VCaP (cell line): ENCODE measurements at regions not wholly inside any gene's neighbourhood (a gene's known extent, or its start where the extent isn't known, plus 50 kb on each side); places are given as distances from the start of the nearest gene placed in this dataset.

ENCODE experiments used
- H3K27ac ChIP-seq: fragments of 450-650 bp; 2 replicates; pipeline ENCODE4 v1.5.1; 2017
- TF ChIP-seq, protein P1 (sequence below): fragments of 450-650 bp; conservative IDR thresholded peaks from 2 replicates; pipeline ENCODE4 v1.5.1; 2017; ENCODE audit warnings: mild to moderate bottlenecking, moderate library complexity

DNA sequence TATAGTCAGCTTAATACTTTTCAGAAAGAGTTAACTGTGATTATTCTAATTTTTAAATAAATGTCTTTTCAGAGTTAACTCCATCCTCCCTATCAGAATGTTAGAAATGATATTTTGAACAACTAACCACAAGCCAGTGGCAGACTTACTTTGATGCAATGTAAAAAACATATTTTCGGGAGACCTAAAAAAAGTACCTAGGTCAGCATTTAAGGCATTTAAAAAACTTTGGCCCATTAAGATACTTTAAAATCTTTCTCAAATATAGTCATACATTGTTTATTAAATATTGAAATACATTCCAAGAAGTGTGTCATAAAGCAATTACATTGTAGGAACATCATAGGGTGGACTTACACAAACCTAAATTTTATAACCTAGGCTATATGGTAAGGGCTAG, 426.1 kb downstream of the PABPC4L start:
- no peak overlapping the region for H3K27ac ChIP-seq
- TF ChIP-seq, protein P1, sequence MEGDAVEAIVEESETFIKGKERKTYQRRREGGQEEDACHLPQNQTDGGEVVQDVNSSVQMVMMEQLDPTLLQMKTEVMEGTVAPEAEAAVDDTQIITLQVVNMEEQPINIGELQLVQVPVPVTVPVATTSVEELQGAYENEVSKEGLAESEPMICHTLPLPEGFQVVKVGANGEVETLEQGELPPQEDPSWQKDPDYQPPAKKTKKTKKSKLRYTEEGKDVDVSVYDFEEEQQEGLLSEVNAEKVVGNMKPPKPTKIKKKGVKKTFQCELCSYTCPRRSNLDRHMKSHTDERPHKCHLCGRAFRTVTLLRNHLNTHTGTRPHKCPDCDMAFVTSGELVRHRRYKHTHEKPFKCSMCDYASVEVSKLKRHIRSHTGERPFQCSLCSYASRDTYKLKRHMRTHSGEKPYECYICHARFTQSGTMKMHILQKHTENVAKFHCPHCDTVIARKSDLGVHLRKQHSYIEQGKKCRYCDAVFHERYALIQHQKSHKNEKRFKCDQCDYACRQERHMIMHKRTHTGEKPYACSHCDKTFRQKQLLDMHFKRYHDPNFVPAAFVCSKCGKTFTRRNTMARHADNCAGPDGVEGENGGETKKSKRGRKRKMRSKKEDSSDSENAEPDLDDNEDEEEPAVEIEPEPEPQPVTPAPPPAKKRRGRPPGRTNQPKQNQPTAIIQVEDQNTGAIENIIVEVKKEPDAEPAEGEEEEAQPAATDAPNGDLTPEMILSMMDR, result no peak

DNA sequence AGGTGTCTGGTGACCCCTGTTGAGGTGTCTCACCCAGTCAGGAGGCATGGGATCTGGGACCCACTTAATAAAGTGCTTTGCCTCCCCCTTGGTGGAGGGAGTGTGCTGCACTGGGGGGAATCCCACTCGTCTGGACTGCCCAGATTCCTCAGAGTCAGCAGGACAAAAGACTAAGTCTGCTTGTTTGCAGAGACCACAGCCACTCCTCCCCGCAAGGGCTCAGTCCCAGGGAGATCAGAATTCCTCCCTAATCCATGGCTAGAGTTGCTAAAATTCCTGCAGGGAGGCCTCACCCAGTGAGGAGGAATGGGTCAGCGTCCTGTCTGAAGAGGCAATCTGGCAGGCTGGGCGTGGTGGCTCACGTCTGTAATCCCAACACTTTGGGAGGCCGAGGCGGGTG, 442.2 kb downstream of the PABPC4L start:
- no peak overlapping the region for H3K27ac ChIP-seq
- TF ChIP-seq, protein P1, result no peak

DNA sequence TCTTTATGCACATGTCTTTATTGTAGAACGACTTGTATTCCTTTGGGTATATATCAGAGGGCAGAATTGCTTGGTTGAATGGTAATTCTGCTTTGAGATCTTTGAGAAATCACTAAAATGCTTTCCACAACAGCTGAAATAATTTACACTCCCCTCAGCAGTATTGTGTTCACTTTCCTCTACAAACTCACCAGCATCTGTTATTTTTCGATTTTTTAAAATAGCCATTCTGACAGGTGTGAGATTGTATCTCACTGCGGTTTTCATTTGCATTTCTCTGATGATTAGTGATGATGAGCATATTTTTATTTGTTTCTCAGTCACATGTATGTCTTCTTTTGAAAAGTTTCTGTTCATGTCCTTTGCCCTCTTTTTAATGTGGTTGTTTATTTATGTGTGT, 459.8 kb downstream of the PABPC4L start:
- no peak overlapping the region for H3K27ac ChIP-seq
- TF ChIP-seq, protein P1, result no peak

DNA sequence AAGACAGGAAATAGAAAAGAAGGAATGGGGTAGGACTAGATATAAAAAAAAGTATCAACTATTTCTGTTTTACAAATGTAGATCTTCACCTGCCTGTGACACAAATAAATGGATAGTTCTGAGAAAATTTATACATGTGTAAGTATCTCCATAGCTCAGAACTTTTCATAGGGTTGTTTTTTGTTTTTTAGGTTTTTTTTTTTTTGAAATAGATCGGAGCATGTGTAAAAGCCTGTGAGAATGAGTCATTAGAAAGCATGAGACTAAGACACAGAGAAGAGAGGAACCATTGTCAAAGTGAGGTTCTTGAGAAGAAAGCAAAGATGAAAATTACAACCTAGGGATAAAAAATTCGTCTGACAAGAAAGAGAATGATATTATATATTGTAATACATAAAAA, 481.6 kb downstream of the PABPC4L start:
- H3K27ac ChIP-seq, result no peak overlapping the region
- TF ChIP-seq, protein P1, result no peak

DNA sequence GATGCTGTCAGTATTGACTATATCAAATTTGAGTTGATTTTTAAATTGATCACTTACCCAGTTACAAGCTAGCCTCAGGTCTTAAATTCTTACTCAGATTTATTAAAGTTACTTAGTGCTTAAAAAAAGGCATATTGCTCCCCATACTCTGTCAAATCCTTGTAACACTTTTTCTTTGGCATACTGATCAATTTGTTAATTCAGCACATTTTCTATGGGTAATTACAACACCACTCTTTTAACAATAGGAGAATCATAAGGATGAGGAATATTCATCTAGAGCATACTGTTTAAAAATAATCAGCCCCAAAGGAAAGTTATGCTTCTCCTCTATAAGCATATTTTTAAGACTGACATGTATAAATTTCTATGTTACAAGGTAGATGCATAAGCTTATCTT, 482.5 kb downstream of the PABPC4L start:
- TF ChIP-seq, protein P1, result no peak
- H3K27ac ChIP-seq, result no peak overlapping the region

DNA sequence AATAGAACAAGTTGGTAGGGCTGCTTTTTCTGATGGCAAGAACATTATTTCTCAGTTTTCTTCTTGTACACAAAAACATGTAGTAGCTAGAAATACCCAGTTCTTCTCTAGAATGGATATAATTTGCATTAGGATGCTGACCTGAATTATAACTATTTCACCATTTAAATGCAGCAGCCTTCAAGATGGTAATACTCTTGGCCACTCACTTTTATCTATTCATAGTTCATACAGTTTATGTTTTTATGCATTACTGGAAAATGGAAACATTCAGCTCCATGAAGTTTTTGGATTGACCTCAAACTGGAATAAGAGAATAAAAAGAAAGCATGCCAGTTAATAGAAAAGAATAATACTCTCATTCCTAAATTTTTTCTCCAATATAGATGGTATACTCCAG, 487.4 kb downstream of the PABPC4L start:
- H3K27ac ChIP-seq, result no peak overlapping the region

DNA sequence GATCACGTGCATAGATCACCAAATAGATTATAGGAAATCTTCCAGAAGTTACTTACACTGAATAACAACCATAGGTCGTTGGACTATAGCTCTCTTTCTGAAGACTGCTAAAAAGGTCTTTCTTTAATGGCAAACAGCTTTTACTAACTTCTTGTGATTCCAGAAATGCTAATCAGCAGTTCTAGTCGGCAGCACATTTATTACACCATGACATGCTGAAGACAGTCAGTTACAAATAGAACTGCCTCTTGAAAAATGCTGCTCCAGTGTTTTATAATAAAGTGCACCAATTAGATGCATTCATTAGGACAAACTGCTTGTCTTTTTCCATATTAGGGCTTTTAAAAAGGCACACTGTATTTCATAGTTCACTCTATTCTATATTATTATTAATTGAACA, 488.2 kb downstream of the PABPC4L start:
- H3K27ac ChIP-seq, result no peak overlapping the region
- TF ChIP-seq, protein P1, result no peak

More for the DNA sequence above, 487.4 kb downstream of the PABPC4L start:
- TF ChIP-seq, protein P1, result no peak

DNA sequence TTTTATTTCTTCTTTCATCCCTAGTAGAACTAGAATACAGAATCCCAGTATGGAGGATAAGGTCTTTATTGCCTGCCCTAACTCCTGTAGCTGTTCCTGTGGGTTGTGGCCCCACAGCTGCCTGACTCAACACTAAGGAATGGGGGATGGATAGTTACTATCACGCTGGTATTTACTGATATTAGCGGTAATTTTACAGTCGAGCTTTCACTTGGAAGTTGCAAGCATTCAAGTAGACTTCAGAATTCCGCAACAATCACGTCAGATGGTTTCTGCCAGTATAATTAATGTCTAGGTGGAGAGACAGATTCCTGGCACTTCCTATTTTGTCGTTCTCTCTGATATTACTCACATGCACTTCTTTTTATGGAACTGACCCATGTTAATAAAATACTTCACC, 489.8 kb downstream of the PABPC4L start:
- TF ChIP-seq, protein P1, result no peak
- H3K27ac ChIP-seq, result no peak overlapping the region
